ENCODE measurements at regions not wholly inside any gene's neighbourhood (a gene's known extent, or its start where the extent isn't known, plus 50 kb on each side); places are given as distances from the start of the nearest gene placed in this dataset.

DNA sequence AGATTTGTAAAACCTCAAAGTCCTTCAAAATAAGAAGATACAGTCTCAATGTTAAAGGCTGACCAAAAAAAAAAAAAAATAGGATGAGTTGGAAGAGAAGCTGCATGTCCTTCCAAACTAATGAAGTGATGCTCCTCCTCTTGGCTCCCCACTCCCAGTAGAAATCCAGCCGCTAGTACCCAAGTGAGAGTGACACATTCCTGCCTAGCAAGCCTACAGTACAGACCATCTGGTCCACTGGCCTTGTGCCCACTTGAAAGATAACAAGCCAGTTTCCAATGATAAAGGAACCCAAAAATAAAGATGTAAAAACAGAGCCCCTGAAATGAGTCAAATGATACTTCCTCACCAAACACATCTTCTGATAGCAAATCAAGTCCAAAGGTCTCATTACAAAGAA is 258.7 kb upstream of the NSMCE3 start (continued):
- TF ChIP-seq, protein P1, sequence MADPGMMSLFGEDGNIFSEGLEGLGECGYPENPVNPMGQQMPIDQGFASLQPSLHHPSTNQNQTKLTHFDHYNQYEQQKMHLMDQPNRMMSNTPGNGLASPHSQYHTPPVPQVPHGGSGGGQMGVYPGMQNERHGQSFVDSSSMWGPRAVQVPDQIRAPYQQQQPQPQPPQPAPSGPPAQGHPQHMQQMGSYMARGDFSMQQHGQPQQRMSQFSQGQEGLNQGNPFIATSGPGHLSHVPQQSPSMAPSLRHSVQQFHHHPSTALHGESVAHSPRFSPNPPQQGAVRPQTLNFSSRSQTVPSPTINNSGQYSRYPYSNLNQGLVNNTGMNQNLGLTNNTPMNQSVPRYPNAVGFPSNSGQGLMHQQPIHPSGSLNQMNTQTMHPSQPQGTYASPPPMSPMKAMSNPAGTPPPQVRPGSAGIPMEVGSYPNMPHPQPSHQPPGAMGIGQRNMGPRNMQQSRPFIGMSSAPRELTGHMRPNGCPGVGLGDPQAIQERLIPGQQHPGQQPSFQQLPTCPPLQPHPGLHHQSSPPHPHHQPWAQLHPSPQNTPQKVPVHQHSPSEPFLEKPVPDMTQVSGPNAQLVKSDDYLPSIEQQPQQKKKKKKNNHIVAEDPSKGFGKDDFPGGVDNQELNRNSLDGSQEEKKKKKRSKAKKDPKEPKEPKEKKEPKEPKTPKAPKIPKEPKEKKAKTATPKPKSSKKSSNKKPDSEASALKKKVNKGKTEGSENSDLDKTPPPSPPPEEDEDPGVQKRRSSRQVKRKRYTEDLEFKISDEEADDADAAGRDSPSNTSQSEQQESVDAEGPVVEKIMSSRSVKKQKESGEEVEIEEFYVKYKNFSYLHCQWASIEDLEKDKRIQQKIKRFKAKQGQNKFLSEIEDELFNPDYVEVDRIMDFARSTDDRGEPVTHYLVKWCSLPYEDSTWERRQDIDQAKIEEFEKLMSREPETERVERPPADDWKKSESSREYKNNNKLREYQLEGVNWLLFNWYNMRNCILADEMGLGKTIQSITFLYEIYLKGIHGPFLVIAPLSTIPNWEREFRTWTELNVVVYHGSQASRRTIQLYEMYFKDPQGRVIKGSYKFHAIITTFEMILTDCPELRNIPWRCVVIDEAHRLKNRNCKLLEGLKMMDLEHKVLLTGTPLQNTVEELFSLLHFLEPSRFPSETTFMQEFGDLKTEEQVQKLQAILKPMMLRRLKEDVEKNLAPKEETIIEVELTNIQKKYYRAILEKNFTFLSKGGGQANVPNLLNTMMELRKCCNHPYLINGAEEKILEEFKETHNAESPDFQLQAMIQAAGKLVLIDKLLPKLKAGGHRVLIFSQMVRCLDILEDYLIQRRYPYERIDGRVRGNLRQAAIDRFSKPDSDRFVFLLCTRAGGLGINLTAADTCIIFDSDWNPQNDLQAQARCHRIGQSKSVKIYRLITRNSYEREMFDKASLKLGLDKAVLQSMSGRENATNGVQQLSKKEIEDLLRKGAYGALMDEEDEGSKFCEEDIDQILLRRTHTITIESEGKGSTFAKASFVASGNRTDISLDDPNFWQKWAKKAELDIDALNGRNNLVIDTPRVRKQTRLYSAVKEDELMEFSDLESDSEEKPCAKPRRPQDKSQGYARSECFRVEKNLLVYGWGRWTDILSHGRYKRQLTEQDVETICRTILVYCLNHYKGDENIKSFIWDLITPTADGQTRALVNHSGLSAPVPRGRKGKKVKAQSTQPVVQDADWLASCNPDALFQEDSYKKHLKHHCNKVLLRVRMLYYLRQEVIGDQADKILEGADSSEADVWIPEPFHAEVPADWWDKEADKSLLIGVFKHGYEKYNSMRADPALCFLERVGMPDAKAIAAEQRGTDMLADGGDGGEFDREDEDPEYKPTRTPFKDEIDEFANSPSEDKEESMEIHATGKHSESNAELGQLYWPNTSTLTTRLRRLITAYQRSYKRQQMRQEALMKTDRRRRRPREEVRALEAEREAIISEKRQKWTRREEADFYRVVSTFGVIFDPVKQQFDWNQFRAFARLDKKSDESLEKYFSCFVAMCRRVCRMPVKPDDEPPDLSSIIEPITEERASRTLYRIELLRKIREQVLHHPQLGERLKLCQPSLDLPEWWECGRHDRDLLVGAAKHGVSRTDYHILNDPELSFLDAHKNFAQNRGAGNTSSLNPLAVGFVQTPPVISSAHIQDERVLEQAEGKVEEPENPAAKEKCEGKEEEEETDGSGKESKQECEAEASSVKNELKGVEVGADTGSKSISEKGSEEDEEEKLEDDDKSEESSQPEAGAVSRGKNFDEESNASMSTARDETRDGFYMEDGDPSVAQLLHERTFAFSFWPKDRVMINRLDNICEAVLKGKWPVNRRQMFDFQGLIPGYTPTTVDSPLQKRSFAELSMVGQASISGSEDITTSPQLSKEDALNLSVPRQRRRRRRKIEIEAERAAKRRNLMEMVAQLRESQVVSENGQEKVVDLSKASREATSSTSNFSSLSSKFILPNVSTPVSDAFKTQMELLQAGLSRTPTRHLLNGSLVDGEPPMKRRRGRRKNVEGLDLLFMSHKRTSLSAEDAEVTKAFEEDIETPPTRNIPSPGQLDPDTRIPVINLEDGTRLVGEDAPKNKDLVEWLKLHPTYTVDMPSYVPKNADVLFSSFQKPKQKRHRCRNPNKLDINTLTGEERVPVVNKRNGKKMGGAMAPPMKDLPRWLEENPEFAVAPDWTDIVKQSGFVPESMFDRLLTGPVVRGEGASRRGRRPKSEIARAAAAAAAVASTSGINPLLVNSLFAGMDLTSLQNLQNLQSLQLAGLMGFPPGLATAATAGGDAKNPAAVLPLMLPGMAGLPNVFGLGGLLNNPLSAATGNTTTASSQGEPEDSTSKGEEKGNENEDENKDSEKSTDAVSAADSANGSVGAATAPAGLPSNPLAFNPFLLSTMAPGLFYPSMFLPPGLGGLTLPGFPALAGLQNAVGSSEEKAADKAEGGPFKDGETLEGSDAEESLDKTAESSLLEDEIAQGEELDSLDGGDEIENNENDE (IDR thresholded peaks at IDR 0.05; ENCODE audit: insufficient replicate concordance, low read length), result no peak
- TF ChIP-seq SIX5 (IDR thresholded peaks at IDR 0.05; ENCODE audit: low read depth, low read length) (no peak), CREB1 (IDR thresholded peaks at IDR 0.05) (no peak), POLR2A (IDR thresholded peaks at IDR 0.05; ENCODE audit: control extremely low read depth in 1 of 2, low read depth in 2 of 2, low read length in 2 of 2) (no peak), EGR1 (IDR thresholded peaks at IDR 0.05; ENCODE audit: borderline replicate concordance, low read depth, low read length) (no peak), JUN (IDR thresholded peaks at IDR 0.05; ENCODE audit: low read depth, low read length) (no peak), SP4 (IDR thresholded peaks at IDR 0.05; ENCODE audit: low read length) (no peak), SIRT6 (IDR thresholded peaks at IDR 0.05; ENCODE audit: low read length) (no peak), NANOG (IDR thresholded peaks at IDR 0.05; ENCODE audit: insufficient read depth, low read depth, low read length, poor library complexity, severe bottlenecking) (no peak), GTF2F1 (IDR thresholded peaks at IDR 0.05; ENCODE audit: borderline replicate concordance, low read depth, low read length) (no peak)

All from H1 (cell line).